ENCODE measurements at regions not wholly inside any gene's neighbourhood (a gene's known extent, or its start where the extent isn't known, plus 50 kb on each side); places are given as distances from the start of the nearest gene placed in this dataset.
A peak's percentile ranks its signal among the peaks of the same experiment; 100 is the strongest.

DNA sequence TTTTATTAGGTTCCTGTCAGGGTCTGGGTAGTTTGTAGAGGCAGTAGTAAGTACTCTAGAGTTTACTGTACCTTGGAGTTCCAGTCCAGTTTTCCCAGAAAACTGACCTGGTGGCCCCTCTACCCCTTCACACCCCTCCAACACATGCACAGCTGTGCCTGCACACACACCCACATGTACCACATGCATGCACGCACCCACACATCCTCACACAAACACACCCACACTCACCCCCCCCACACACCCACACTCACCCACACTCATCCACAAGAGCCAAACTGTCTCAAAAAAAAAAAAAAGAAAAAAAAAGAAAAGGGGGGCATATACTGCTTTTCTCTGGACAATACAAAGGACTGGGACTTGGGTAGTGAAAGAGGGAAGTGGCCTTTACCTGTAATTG lies 570.5 kb downstream of the QKI start:
- H3K36me3 ChIP-seq (ENCODE audit: insufficient read depth, low read length): no peaks in the 10 kb centered on the region
- TF ChIP-seq CTCF (IDR thresholded peaks at IDR 0.05; ENCODE audit: insufficient read depth, low read depth, low read length) (no peak), EZH2 (IDR thresholded peaks at IDR 0.05; ENCODE audit: insufficient read depth, low read length) (no peak)
- no peak overlapping the region for H3K27ac ChIP-seq (ENCODE audit: low read depth, low read length)
- FAIRE-seq (no peak), DNase-seq (ENCODE audit: low read depth) (no peak)
- no peaks in the 10 kb centered on the region for H3K9me3 ChIP-seq (ENCODE audit: insufficient read depth, low read depth, low read length)
- H3K4me3 ChIP-seq (ENCODE audit: insufficient read depth, low read depth, low read length): no peak overlapping the region
- H3K27ac Mint-ChIP-seq (ENCODE audit: unreplicated experiment): peak overlapping the region; percentile 93
- no peak overlapping the region for H3K4me3 Mint-ChIP-seq (ENCODE audit: unreplicated experiment)
- H3K9ac ChIP-seq (ENCODE audit: low read length): no peak overlapping the region
- no peaks in the 10 kb centered on the region for H3K27me3 ChIP-seq (ENCODE audit: insufficient read depth, low read length)
- no peaks in the 10 kb centered on the region for H4K20me1 ChIP-seq (ENCODE audit: insufficient read depth, low read length)
- peaks cover 35% of the 10 kb centered on the region for H3K4me1 Mint-ChIP-seq (ENCODE audit: low read depth, unreplicated experiment)
- H3K27me3 Mint-ChIP-seq (ENCODE audit: low read depth, unreplicated experiment): no peaks in the 10 kb centered on the region
- H3K4me2 ChIP-seq (ENCODE audit: low read length): peak overlapping the region; percentile 77
- H3K9me3 Mint-ChIP-seq (ENCODE audit: unreplicated experiment): peaks cover 3% of the 10 kb centered on the region
- peaks cover 27% of the 10 kb centered on the region for H3K4me1 ChIP-seq (ENCODE audit: insufficient read depth, low read length)
- H3K36me3 Mint-ChIP-seq (ENCODE audit: low read depth, unreplicated experiment): no peaks in the 10 kb centered on the region
- no peaks in the 10 kb centered on the region for H3K79me2 ChIP-seq (ENCODE audit: insufficient read depth, low read length)
- H2AFZ ChIP-seq (ENCODE audit: low read depth, low read length): no peak overlapping the region

- TF ChIP-seq EZH2 (IDR thresholded peaks at IDR 0.05; ENCODE audit: insufficient read depth, low read length) (no peak), CTCF (IDR thresholded peaks at IDR 0.05; ENCODE audit: insufficient read depth, low read depth, low read length) (no peak)
- Histone ChIP-seq H3K9me3 (ENCODE audit: insufficient read depth, low read depth, low read length) (no peaks in the 10 kb centered on the region), H3K27ac (ENCODE audit: low read depth, low read length) (no peak overlapping the region), H3K79me2 (ENCODE audit: insufficient read depth, low read length) (no peaks in the 10 kb centered on the region), H3K4me3 (ENCODE audit: insufficient read depth, low read depth, low read length) (peak overlapping the region; percentile 32), H3K4me1 (ENCODE audit: insufficient read depth, low read length) (peaks cover 27% of the 10 kb centered on the region), H3K27me3 (ENCODE audit: insufficient read depth, low read length) (no peaks in the 10 kb centered on the region), H2AFZ (ENCODE audit: low read depth, low read length) (no peak overlapping the region), H4K20me1 (ENCODE audit: insufficient read depth, low read length) (no peaks in the 10 kb centered on the region), H3K4me2 (ENCODE audit: low read length) (peak overlapping the region; percentile 77), H3K36me3 (ENCODE audit: insufficient read depth, low read length) (no peaks in the 10 kb centered on the region), H3K9ac (ENCODE audit: low read length) (no peak overlapping the region)
- Mint-ChIP-seq H3K27ac (ENCODE audit: unreplicated experiment) (peak overlapping the region; percentile 94), H3K27me3 (ENCODE audit: low read depth, unreplicated experiment) (no peaks in the 10 kb centered on the region), H3K9me3 (ENCODE audit: unreplicated experiment) (peaks cover 3% of the 10 kb centered on the region), H3K4me1 (ENCODE audit: low read depth, unreplicated experiment) (peaks cover 35% of the 10 kb centered on the region), H3K4me3 (ENCODE audit: unreplicated experiment) (no peak overlapping the region), H3K36me3 (ENCODE audit: low read depth, unreplicated experiment) (no peaks in the 10 kb centered on the region)
- DNase-seq (ENCODE audit: low read depth): peak; percentile 59
- no peak for FAIRE-seq
Measured at GRCh38 chr6:163984124-163984936, 569.8 kb downstream of the QKI start.

DNA sequence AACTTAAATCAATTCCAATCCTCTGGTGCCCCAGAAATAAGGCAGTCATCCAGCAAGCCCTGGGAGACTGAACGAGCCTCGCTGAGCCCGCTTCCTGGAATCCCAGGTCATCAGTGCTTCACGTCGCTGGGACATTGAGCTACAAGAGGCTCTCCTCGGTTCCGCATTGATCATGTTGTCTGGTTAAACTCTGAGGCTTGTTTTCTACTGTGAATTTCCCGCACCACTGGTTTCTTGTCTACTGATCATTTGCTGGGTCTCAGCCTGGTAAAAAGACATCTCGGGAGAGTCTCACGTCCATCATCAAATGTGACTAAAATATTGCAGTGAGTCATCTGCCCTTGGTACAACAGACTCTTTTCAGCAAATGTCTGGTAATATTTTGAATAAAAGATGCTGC lies 569.2 kb downstream of the QKI start:
- Histone ChIP-seq H4K20me1 (ENCODE audit: insufficient read depth, low read length) (no peaks in the 10 kb centered on the region), H3K4me2 (ENCODE audit: low read length) (peak overlapping the region; percentile 77), H3K4me3 (ENCODE audit: insufficient read depth, low read depth, low read length) (peak overlapping the region; percentile 32), H2AFZ (ENCODE audit: low read depth, low read length) (peak overlapping the region; percentile 49), H3K9ac (ENCODE audit: low read length) (peak overlapping the region; percentile 49), H3K27ac (ENCODE audit: low read depth, low read length) (no peak overlapping the region), H3K36me3 (ENCODE audit: insufficient read depth, low read length) (no peaks in the 10 kb centered on the region), H3K9me3 (ENCODE audit: insufficient read depth, low read depth, low read length) (no peaks in the 10 kb centered on the region), H3K79me2 (ENCODE audit: insufficient read depth, low read length) (no peaks in the 10 kb centered on the region), H3K27me3 (ENCODE audit: insufficient read depth, low read length) (no peaks in the 10 kb centered on the region), H3K4me1 (ENCODE audit: insufficient read depth, low read length) (peaks cover 27% of the 10 kb centered on the region)
- peak; percentile 40 for DNase-seq (ENCODE audit: low read depth)
- H3K27ac Mint-ChIP-seq (ENCODE audit: unreplicated experiment): peak overlapping the region; percentile 94
- H3K27me3 Mint-ChIP-seq (ENCODE audit: low read depth, unreplicated experiment): no peaks in the 10 kb centered on the region
- TF ChIP-seq EZH2 (IDR thresholded peaks at IDR 0.05; ENCODE audit: insufficient read depth, low read length) (no peak), CTCF (IDR thresholded peaks at IDR 0.05; ENCODE audit: insufficient read depth, low read depth, low read length) (no peak)
- no peak for FAIRE-seq
- H3K9me3 Mint-ChIP-seq (ENCODE audit: unreplicated experiment): peaks cover 3% of the 10 kb centered on the region
- no peaks in the 10 kb centered on the region for H3K36me3 Mint-ChIP-seq (ENCODE audit: low read depth, unreplicated experiment)
- peaks cover 35% of the 10 kb centered on the region for H3K4me1 Mint-ChIP-seq (ENCODE audit: low read depth, unreplicated experiment)
- no peak overlapping the region for H3K4me3 Mint-ChIP-seq (ENCODE audit: unreplicated experiment)
